Mesenchymal stem cell (in vitro differentiated cells and primary cell): ENCODE measurements at regions not wholly inside any gene's neighbourhood (a gene's known extent, or its start where the extent isn't known, plus 50 kb on each side); places are given as distances from the start of the nearest gene placed in this dataset.

Source experiments
- DNase-seq: peaks from one replicate; pipeline ENCODE4 v3.0.0-alpha.2; 2013
- H2AFZ ChIP-seq: one replicate; pipeline ENCODE4 v1.6.1; 2013; ENCODE audit warnings: low read depth, mild to moderate bottlenecking, control low read depth, inconsistent platforms, low read length, moderate library complexity
- H2AK5ac ChIP-seq: 2 replicates; pipeline ENCODE4 v1.6.1; 2013; ENCODE audit warnings: low read length, moderate library complexity, mild to moderate bottlenecking, inconsistent platforms; ENCODE audit not compliant: severe bottlenecking
- H2BK120ac ChIP-seq: one replicate; pipeline ENCODE4 v1.6.1; 2013; ENCODE audit warnings: low read depth, mild to moderate bottlenecking, inconsistent platforms, low read length, moderate library complexity
- H2BK12ac ChIP-seq, 2 experiments: one replicate each; pipeline ENCODE4 v1.6.1; 2013; ENCODE audit warnings: inconsistent platforms in 2 of 2, low read length in 2 of 2, mild to moderate bottlenecking in 2 of 2, moderate library complexity in 2 of 2, control low read depth in 1 of 2
- H2BK15ac ChIP-seq: one replicate; pipeline ENCODE4 v1.6.1; 2013; ENCODE audit warnings: mild to moderate bottlenecking, low read depth, inconsistent platforms; ENCODE audit not compliant: poor library complexity, severe bottlenecking
- H2BK5ac ChIP-seq: 2 replicates; pipeline ENCODE4 v1.6.1; 2013; ENCODE audit warnings: low read depth, mild to moderate bottlenecking, low read length, control low read depth, inconsistent platforms; ENCODE audit not compliant: poor library complexity, severe bottlenecking
- H3K14ac ChIP-seq, 2 experiments: one replicate each; pipeline ENCODE4 v1.6.1; 2013; ENCODE audit warnings: inconsistent platforms in 2 of 2, low read length in 2 of 2, control low read depth in 1 of 2, mild to moderate bottlenecking in 1 of 2, moderate library complexity in 1 of 2
- H3K18ac ChIP-seq, 2 experiments: one replicate each; pipeline ENCODE4 v1.6.1; 2013; ENCODE audit warnings: inconsistent platforms in 2 of 2, low read length in 2 of 2, control low read depth in 1 of 2, low read depth in 1 of 2, mild to moderate bottlenecking in 1 of 2
- H3K23ac ChIP-seq, 2 experiments: one replicate each; pipeline ENCODE4 v1.6.1; 2013; ENCODE audit warnings: inconsistent platforms in 2 of 2, low read length in 2 of 2, mild to moderate bottlenecking in 2 of 2, moderate library complexity in 2 of 2, control low read depth in 1 of 2
- H3K27ac ChIP-seq: 2 replicates; pipeline ENCODE4 v1.5.1; 2013; ENCODE audit warnings: mild to moderate bottlenecking, moderate library complexity, low read length, control low read depth, inconsistent platforms; ENCODE audit not compliant: poor library complexity, severe bottlenecking
- H3K27me3 ChIP-seq, 2 experiments: 2 replicates each; pipeline versions ENCODE4 v1.6.1 to v1.7.0; 2013; ENCODE audit warnings: low read length in 2 of 2, mild to moderate bottlenecking in 2 of 2, moderate library complexity in 2 of 2, control low read depth in 1 of 2, inconsistent platforms in 1 of 2; ENCODE audit not compliant: control insufficient read depth in 1 of 2, insufficient read depth in 1 of 2
- H3K36me3 ChIP-seq, 2 experiments: 2 replicates each; pipeline versions ENCODE4 v1.6.1 to v1.7.0; 2013; ENCODE audit warnings: low read length in 2 of 2, control low read depth in 1 of 2, inconsistent platforms in 1 of 2, low read depth in 1 of 2, mild to moderate bottlenecking in 1 of 2; ENCODE audit not compliant: insufficient read depth in 2 of 2, control insufficient read depth in 1 of 2
- H3K4ac ChIP-seq, 2 experiments: one replicate each; pipeline ENCODE4 v1.6.1; 2013; ENCODE audit warnings: inconsistent platforms in 2 of 2, low read length in 2 of 2, mild to moderate bottlenecking in 2 of 2, moderate library complexity in 2 of 2, control low read depth in 1 of 2, low read depth in 1 of 2
- H3K4me1 ChIP-seq: 2 replicates; pipeline ENCODE4 v1.6.1; 2013; ENCODE audit warnings: low read depth, low read length, control low read depth; ENCODE audit not compliant: control insufficient read depth, insufficient read depth
- H3K4me2 ChIP-seq: 2 replicates; pipeline ENCODE4 v1.6.1; 2013; ENCODE audit warnings: low read length, mild to moderate bottlenecking, inconsistent platforms; ENCODE audit not compliant: poor library complexity, severe bottlenecking
- H3K4me3 ChIP-seq, 2 experiments: 2 replicates each; pipeline versions ENCODE4 v1.5.1 to v1.7.0; 2013; ENCODE audit warnings: low read length in 2 of 2, mild to moderate bottlenecking in 2 of 2, control low read depth in 1 of 2, low read depth in 1 of 2; ENCODE audit not compliant: insufficient read depth in 1 of 2
- H3K79me1 ChIP-seq: replicated peaks from 2 replicates; pipeline ENCODE4 v1.6.1; 2013; ENCODE audit warnings: mild to moderate bottlenecking, control low read depth, low read length, inconsistent platforms; ENCODE audit not compliant: poor library complexity, severe bottlenecking
- H3K9ac ChIP-seq: 2 replicates; pipeline ENCODE4 v1.7.0; 2013; ENCODE audit warnings: mild to moderate bottlenecking, low read length, moderate library complexity
- H3K9me3 ChIP-seq: 2 replicates; pipeline ENCODE4 v1.7.0; 2013; ENCODE audit warnings: mild to moderate bottlenecking, low read length; ENCODE audit not compliant: control insufficient read depth
- H4K8ac ChIP-seq: one replicate; pipeline ENCODE4 v1.6.1; 2013; ENCODE audit warnings: inconsistent platforms, mild to moderate bottlenecking, low read length, moderate library complexity
- H4K91ac ChIP-seq: one replicate; pipeline ENCODE4 v1.6.1; 2013; ENCODE audit warnings: mild to moderate bottlenecking, low read length, inconsistent platforms
- WGBS: methylation state at CpG from one replicate; pipeline ENCODE4 v1.1.7; 2013; ENCODE audit warnings: mixed read lengths; 5-methylcytosine and 5-hydroxymethylcytosine counted together

DNA sequence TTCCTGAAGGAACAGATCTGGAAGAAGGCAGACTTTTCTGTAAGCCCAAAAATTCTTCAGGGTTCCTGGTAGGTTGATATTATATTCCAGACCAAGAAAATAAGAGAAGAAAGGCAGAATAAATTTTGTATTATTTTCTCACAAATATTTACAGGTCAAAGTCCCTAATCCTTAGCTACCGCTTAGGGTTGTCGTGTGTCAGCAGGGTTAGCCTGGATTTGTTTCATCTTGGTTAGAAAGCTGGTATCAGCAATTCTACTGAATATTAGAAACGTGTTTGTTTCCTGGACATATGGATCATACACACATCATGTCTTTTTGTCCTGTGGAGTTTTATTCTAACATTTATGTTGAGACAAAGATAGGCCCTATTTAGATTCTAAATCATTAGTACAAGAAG, 232.9 kb upstream of the CXXC4 start:
- Histone ChIP-seq H3K79me1 (no peaks in the 10 kb centered on the region), H3K4me1 (no peaks in the 10 kb centered on the region), H3K27me3 (no peaks in the 10 kb centered on the region), H3K9me3 (no peaks in the 10 kb centered on the region), H2BK15ac (no peak overlapping the region), H2BK12ac (no peak overlapping the region), H2AFZ (no peak overlapping the region), H3K4me3 (no peak overlapping the region), H3K4ac (no peak overlapping the region), H4K8ac (no peak overlapping the region), H3K36me3 (no peaks in the 10 kb centered on the region), H2BK5ac (no peak overlapping the region), H3K23ac (no peak overlapping the region), H3K9ac (no peak overlapping the region), H2AK5ac (no peak overlapping the region), H3K18ac (no peak overlapping the region), H3K4me2 (no peak overlapping the region), H3K14ac (no peak overlapping the region), H3K27ac (no peak overlapping the region), H4K91ac (no peak overlapping the region), H2BK120ac (no peak overlapping the region)
- DNase-seq = no peak
- WGBS = no CpG with 5 or more reads among the region's 3 CpGs

GRCh38 chr4:104728380-104729122, 233.9 kb upstream of the CXXC4 start:
- H4K8ac ChIP-seq = no peak overlapping the region

DNA sequence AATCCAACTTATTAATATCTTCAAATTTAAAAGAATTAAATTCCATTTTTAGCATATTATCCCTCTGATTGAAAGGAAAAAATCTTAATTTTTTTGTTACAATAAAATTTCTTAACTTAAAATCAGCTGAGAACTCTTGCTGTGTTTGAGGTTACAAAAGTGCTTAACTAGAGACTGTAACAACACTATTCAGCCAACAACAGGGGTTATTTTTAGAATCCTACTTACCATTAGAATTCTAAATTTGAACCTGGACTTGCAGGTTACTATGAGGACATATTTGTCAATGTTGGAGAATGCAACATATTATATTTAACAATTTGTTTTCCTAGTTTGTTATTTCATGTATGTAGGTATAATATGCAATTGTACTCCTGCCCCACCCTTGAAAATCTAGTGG, 238.1 kb upstream of the CXXC4 start:
- no peak overlapping the region for H3K4ac ChIP-seq
- H3K4me3 ChIP-seq = no peak overlapping the region
- no peak overlapping the region for H2BK15ac ChIP-seq
- H4K91ac ChIP-seq = no peak overlapping the region
- H3K27me3 ChIP-seq = no peaks in the 10 kb centered on the region
- no peaks in the 10 kb centered on the region for H3K9me3 ChIP-seq
- no peak overlapping the region for H3K27ac ChIP-seq
- H3K4me2 ChIP-seq = no peak overlapping the region
- H3K23ac ChIP-seq = no peak overlapping the region
- H2AK5ac ChIP-seq = no peak overlapping the region
- no peak overlapping the region for H3K9ac ChIP-seq
- no peak overlapping the region for H2BK12ac ChIP-seq
- no peaks in the 10 kb centered on the region for H3K4me1 ChIP-seq
- H3K79me1 ChIP-seq = no peaks in the 10 kb centered on the region
- H2AFZ ChIP-seq = no peak overlapping the region
- no peaks in the 10 kb centered on the region for H3K36me3 ChIP-seq
- H4K8ac ChIP-seq = no peak overlapping the region
- H3K18ac ChIP-seq = no peak overlapping the region
- no peak for DNase-seq
- no peak overlapping the region for H2BK120ac ChIP-seq
- no peak overlapping the region for H2BK5ac ChIP-seq
- H3K14ac ChIP-seq = no peak overlapping the region

More at GRCh38 chr4:104728380-104729122, 233.9 kb upstream of the CXXC4 start:
- no peak overlapping the region for H2AK5ac ChIP-seq
- H3K36me3 ChIP-seq = no peaks in the 10 kb centered on the region
- H2BK12ac ChIP-seq = no peak overlapping the region
- H3K18ac ChIP-seq = no peak overlapping the region
- 42% methylated on average over 3 of the region's 3 CpGs for WGBS
- H3K4me2 ChIP-seq = no peak overlapping the region
- H3K23ac ChIP-seq = no peak overlapping the region
- H3K9ac ChIP-seq = no peak overlapping the region
- no peak overlapping the region for H2BK120ac ChIP-seq
- no peak overlapping the region for H2BK15ac ChIP-seq
- H3K27ac ChIP-seq = no peak overlapping the region
- H4K91ac ChIP-seq = no peak overlapping the region
- no peak overlapping the region for H3K4ac ChIP-seq
- peak; percentile 68 for DNase-seq
- no peaks in the 10 kb centered on the region for H3K27me3 ChIP-seq
- H3K79me1 ChIP-seq = no peaks in the 10 kb centered on the region
- no peaks in the 10 kb centered on the region for H3K9me3 ChIP-seq
- H3K14ac ChIP-seq = no peak overlapping the region
- no peak overlapping the region for H2BK5ac ChIP-seq
- H3K4me3 ChIP-seq = no peak overlapping the region
- no peak overlapping the region for H2AFZ ChIP-seq
- H3K4me1 ChIP-seq = no peaks in the 10 kb centered on the region

GRCh38 chr4:104735174-104735573, 240.5 kb upstream of the CXXC4 start:
- no peak for DNase-seq
- no peak overlapping the region for H4K91ac ChIP-seq
- H3K27me3 ChIP-seq = no peaks in the 10 kb centered on the region
- no peaks in the 10 kb centered on the region for H3K79me1 ChIP-seq
- no peak overlapping the region for H2AFZ ChIP-seq
- 88% methylated on average over 1 of the region's 2 CpGs for WGBS
- no peak overlapping the region for H4K8ac ChIP-seq
- no peaks in the 10 kb centered on the region for H3K4me1 ChIP-seq
- no peak overlapping the region for H2BK15ac ChIP-seq
- H3K4me3 ChIP-seq = no peak overlapping the region
- no peak overlapping the region for H3K14ac ChIP-seq
- H3K9ac ChIP-seq = no peak overlapping the region
- no peak overlapping the region for H2BK120ac ChIP-seq
- no peaks in the 10 kb centered on the region for H3K9me3 ChIP-seq
- H3K18ac ChIP-seq = no peak overlapping the region
- no peak overlapping the region for H2AK5ac ChIP-seq
- no peak overlapping the region for H3K4ac ChIP-seq
- H3K27ac ChIP-seq = no peak overlapping the region
- no peak overlapping the region for H2BK12ac ChIP-seq
- H3K23ac ChIP-seq = no peak overlapping the region
- H2BK5ac ChIP-seq = no peak overlapping the region
- no peaks in the 10 kb centered on the region for H3K36me3 ChIP-seq
- H3K4me2 ChIP-seq = no peak overlapping the region
